Activated naive CD4-positive, alpha-beta T cell treated with anti-CD3 and anti-CD28 coated beads, Interleukin-2, amount 50 U/mL, for 16 hours (primary cell): ENCODE measurements at regions not wholly inside any gene's neighbourhood (a gene's known extent, or its start where the extent isn't known, plus 50 kb on each side); places are given as distances from the start of the nearest gene placed in this dataset.
"Not testable (repeated sequence)": the region's sequence is repeated elsewhere in the genome, so short reads cannot be mapped to it uniquely, and the experiment has no call there.

ENCODE experiments used
- DNase-seq: peaks from one replicate; pipeline ENCODE4 v3.0.0-alpha.2; 2020

GRCh38 chr10:6721964-6722615 is 142.0 kb upstream of the PRKCQ start:
- no peak for DNase-seq

- DNase-seq, result no peak
Measured at GRCh38 chr10:6721480-6721879, 141.4 kb upstream of the PRKCQ start.

GRCh38 chr10:6719561-6719960 is 139.5 kb upstream of the PRKCQ start:
- no peak for DNase-seq

GRCh38 chr10:6718550-6718949 is 138.5 kb upstream of the PRKCQ start:
- no peak for DNase-seq

- DNase-seq, result no peak
Measured at GRCh38 chr10:6716516-6716915, 136.4 kb upstream of the PRKCQ start.

- no peak for DNase-seq
Measured at GRCh38 chr10:6713716-6714115, 133.6 kb upstream of the PRKCQ start.

GRCh38 chr10:6713120-6713519 is 133.0 kb upstream of the PRKCQ start:
- DNase-seq, result no peak

GRCh38 chr10:6711881-6712280 is 131.8 kb upstream of the PRKCQ start:
- DNase-seq, result no peak

- no peak for DNase-seq
Measured at GRCh38 chr10:6711408-6711841, 131.3 kb upstream of the PRKCQ start.

GRCh38 chr10:6707352-6707751 is 127.3 kb upstream of the PRKCQ start:
- no peak for DNase-seq

- no peak for DNase-seq
Measured at GRCh38 chr10:6706725-6707124, 126.6 kb upstream of the PRKCQ start.

GRCh38 chr10:6704896-6705295 is 124.8 kb upstream of the PRKCQ start:
- DNase-seq, result no peak

GRCh38 chr10:6702833-6703232 is 122.8 kb upstream of the PRKCQ start:
- DNase-seq, result not testable (repeated sequence)

GRCh38 chr10:6702030-6702429 is 122.0 kb upstream of the PRKCQ start:
- no peak for DNase-seq

- no peak for DNase-seq
Measured at GRCh38 chr10:6701289-6701688, 121.2 kb upstream of the PRKCQ start.

GRCh38 chr10:6700066-6700465 is 120.0 kb upstream of the PRKCQ start:
- no peak for DNase-seq

- no peak for DNase-seq
Measured at GRCh38 chr10:6699336-6699735, 119.3 kb upstream of the PRKCQ start.

- DNase-seq, result no peak
Measured at GRCh38 chr10:6695519-6695918, 115.4 kb upstream of the PRKCQ start.

GRCh38 chr10:6694447-6695140 is 114.5 kb upstream of the PRKCQ start:
- no peak for DNase-seq

GRCh38 chr10:6692856-6693255 is 112.8 kb upstream of the PRKCQ start:
- DNase-seq, result no peak

- no peak for DNase-seq
Measured at GRCh38 chr10:6692103-6692502, 112.0 kb upstream of the PRKCQ start.

GRCh38 chr10:6689036-6689435 is 109.0 kb upstream of the PRKCQ start:
- DNase-seq, result no peak

- DNase-seq, result no peak
Measured at GRCh38 chr10:6680735-6681134, 100.7 kb upstream of the PRKCQ start.

GRCh38 chr10:6678956-6679355 is 98.9 kb upstream of the PRKCQ start:
- no peak for DNase-seq
